Loucy (cell line): ENCODE measurements at regions not wholly inside any gene's neighbourhood (a gene's known extent, or its start where the extent isn't known, plus 50 kb on each side); places are given as distances from the start of the nearest gene placed in this dataset.
"Not testable (repeated sequence)": the region's sequence is repeated elsewhere in the genome, so short reads cannot be mapped to it uniquely, and the experiment has no call there.

Source experiments
- H2AFZ ChIP-seq: fragments of 200-600 bp; sonication (generic); 2 replicates; pipeline ENCODE4 v1.6.0; 2016; ENCODE audit warnings: antibody characterized with exemption, mild to moderate bottlenecking, low read length, moderate library complexity
- H3F3A ChIP-seq: fragments of 200-600 bp; 2 replicates; pipeline ENCODE4 v1.6.0; 2016; ENCODE audit warnings: antibody characterized with exemption, low read depth, mild to moderate bottlenecking
- H3K27me3 ChIP-seq: fragments of 200-600 bp; sonication (generic); 2 replicates; pipeline ENCODE4 v1.6.1; 2014; ENCODE audit warnings: low read length, mild to moderate bottlenecking; ENCODE audit not compliant: insufficient read depth, poor library complexity, severe bottlenecking
- H3K36me3 ChIP-seq: fragments of 200-600 bp; sonication (generic); 2 replicates; pipeline ENCODE4 v1.6.1; 2016; ENCODE audit warnings: low read length; ENCODE audit not compliant: insufficient read depth
- H3K4me1 ChIP-seq: fragments of 200-600 bp; sonication (generic); 2 replicates; pipeline ENCODE4 v1.5.1; 2014; ENCODE audit warnings: low read length, mild to moderate bottlenecking; ENCODE audit not compliant: insufficient read depth, poor library complexity, severe bottlenecking
- H3K4me2 ChIP-seq: fragments of 200-600 bp; sonication (generic); 2 replicates; pipeline ENCODE4 v1.6.0; 2014; ENCODE audit warnings: antibody characterized with exemption, low read length, low read depth, mild to moderate bottlenecking; ENCODE audit not compliant: poor library complexity, severe bottlenecking
- H3K4me3 ChIP-seq: fragments of 200-600 bp; sonication (generic); 2 replicates; pipeline ENCODE4 v1.5.1; 2014; ENCODE audit warnings: low read length, mild to moderate bottlenecking, mixed read lengths; ENCODE audit not compliant: poor library complexity, severe bottlenecking
- H3K79me2 ChIP-seq: fragments of 200-600 bp; sonication (generic); 2 replicates; pipeline ENCODE4 v1.6.1; 2014; ENCODE audit warnings: low read length; ENCODE audit not compliant: insufficient read depth
- H3K9ac ChIP-seq: fragments of 200-600 bp; sonication (generic); 2 replicates; pipeline ENCODE4 v1.6.0; 2014; ENCODE audit warnings: mild to moderate bottlenecking, low read depth, low read length, moderate library complexity; ENCODE audit not compliant: poor library complexity, severe bottlenecking
- H3K9me2 ChIP-seq: fragments of 200-600 bp; sonication (generic); replicated peaks from 2 replicates; pipeline ENCODE4 v1.6.1; 2016; ENCODE audit warnings: low read depth, low read length, mixed read lengths
- H3K9me3 ChIP-seq: fragments of 200-600 bp; sonication (generic); 2 replicates; pipeline ENCODE4 v1.6.1; 2014; ENCODE audit warnings: mild to moderate bottlenecking, antibody characterized with exemption, low read length, low read depth; ENCODE audit not compliant: insufficient read depth
- H4K20me1 ChIP-seq: fragments of 200-600 bp; sonication (generic); 2 replicates; pipeline ENCODE4 v1.6.0; 2014; ENCODE audit warnings: antibody characterized with exemption, low read length, mild to moderate bottlenecking; ENCODE audit not compliant: insufficient read depth, poor library complexity, severe bottlenecking
- EZH2phosphoT487 ChIP-seq: fragments of 200-600 bp; IDR thresholded peaks from 2 replicates; pipeline ENCODE4 v1.6.1; 2018; ENCODE audit warnings: antibody characterized with exemption, mild to moderate bottlenecking, moderate library complexity, borderline replicate concordance
- TF ChIP-seq, protein P1 (sequence below): fragments of 200-600 bp; sonication (generic); conservative IDR thresholded peaks from 2 replicates; pipeline ENCODE4 v1.5.1; 2014; ENCODE audit warnings: mild to moderate bottlenecking, antibody characterized with exemption, low read length

GRCh38 chr2:183837157-183837556 is 712.9 kb downstream of the NUP35 start:
- Histone ChIP-seq H3K36me3 (no peaks in the 10 kb centered on the region), H2AFZ (no peak overlapping the region), H3K4me3 (no peak overlapping the region), H3K4me2 (no peak overlapping the region), H4K20me1 (no peaks in the 10 kb centered on the region), H3K9me2 (no peaks in the 10 kb centered on the region), H3K9me3 (no peaks in the 10 kb centered on the region; the same call in 1 of the 2 replicates), H3K79me2 (no peaks in the 10 kb centered on the region), H3K9ac (no peak overlapping the region), H3K4me1 (no peaks in the 10 kb centered on the region), H3K27me3 (no peaks in the 10 kb centered on the region), H3F3A (no peaks in the 10 kb centered on the region)
- TF ChIP-seq, protein P1, sequence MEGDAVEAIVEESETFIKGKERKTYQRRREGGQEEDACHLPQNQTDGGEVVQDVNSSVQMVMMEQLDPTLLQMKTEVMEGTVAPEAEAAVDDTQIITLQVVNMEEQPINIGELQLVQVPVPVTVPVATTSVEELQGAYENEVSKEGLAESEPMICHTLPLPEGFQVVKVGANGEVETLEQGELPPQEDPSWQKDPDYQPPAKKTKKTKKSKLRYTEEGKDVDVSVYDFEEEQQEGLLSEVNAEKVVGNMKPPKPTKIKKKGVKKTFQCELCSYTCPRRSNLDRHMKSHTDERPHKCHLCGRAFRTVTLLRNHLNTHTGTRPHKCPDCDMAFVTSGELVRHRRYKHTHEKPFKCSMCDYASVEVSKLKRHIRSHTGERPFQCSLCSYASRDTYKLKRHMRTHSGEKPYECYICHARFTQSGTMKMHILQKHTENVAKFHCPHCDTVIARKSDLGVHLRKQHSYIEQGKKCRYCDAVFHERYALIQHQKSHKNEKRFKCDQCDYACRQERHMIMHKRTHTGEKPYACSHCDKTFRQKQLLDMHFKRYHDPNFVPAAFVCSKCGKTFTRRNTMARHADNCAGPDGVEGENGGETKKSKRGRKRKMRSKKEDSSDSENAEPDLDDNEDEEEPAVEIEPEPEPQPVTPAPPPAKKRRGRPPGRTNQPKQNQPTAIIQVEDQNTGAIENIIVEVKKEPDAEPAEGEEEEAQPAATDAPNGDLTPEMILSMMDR: no peak
- TF ChIP-seq EZH2phosphoT487: no peak

DNA sequence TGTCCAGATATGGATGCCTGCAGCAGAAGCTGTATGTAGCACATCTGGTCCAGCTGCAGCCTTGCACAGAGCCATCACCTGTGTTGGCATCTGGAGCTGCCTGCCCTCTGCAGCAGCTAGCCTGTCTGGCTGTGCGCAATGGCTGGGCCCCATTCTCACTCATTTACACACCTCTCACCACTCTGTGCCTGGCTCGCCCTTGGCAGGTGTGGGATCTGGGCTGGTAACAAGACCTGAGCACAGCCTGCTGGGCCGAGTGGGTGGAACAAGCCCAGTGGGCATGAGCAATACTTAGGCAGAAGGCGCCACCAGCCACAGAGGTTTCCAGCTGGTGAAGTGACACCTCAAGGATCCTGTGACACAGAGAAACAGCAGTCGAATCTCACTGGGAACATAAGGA is 714.1 kb downstream of the NUP35 start:
- H3K9ac ChIP-seq: no peak overlapping the region
- H3K9me3 ChIP-seq: no peaks in the 10 kb centered on the region; the same call in 1 of the 2 replicates
- no peaks in the 10 kb centered on the region for H3K36me3 ChIP-seq
- H2AFZ ChIP-seq: no peak overlapping the region
- H3K4me2 ChIP-seq: no peak overlapping the region
- H3K9me2 ChIP-seq: no peaks in the 10 kb centered on the region
- H3K4me3 ChIP-seq: no peak overlapping the region
- H3K79me2 ChIP-seq: no peaks in the 10 kb centered on the region
- H3K27me3 ChIP-seq: no peaks in the 10 kb centered on the region
- H3F3A ChIP-seq: no peaks in the 10 kb centered on the region
- TF ChIP-seq EZH2phosphoT487: no peak
- TF ChIP-seq, protein P1: no peak
- H3K4me1 ChIP-seq: no peaks in the 10 kb centered on the region
- no peaks in the 10 kb centered on the region for H4K20me1 ChIP-seq

GRCh38 chr2:183840061-183840584 is 715.9 kb downstream of the NUP35 start:
- no peak for TF ChIP-seq EZH2phosphoT487
- TF ChIP-seq, protein P1: no peak
- no peaks in the 10 kb centered on the region for H3K9me2 ChIP-seq

DNA sequence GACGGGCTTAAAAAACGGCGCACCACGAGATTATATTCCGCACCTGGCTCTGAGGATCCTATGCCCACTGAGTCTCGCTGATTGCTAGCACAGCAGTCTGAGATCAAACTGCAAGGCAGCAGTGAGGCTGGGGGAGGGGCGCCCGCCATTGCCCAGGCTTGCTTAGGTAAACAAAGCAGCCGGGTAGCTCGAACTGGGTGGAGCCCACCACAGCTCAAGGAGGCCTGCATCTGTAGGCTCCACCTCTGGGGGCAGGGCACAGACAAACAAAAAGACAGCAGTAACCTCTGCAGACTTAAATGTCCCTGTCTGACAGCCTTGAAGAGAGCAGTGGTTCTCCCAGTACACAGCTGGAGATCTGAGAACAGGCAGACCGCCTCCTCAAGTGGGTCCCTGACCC is 725.6 kb downstream of the NUP35 start:
- H3K36me3 ChIP-seq, H3K4me1 ChIP-seq, H2AFZ ChIP-seq, H3K4me2 ChIP-seq, H3K79me2 ChIP-seq, H3K9ac ChIP-seq, H3F3A ChIP-seq, H3K4me3 ChIP-seq, H4K20me1 ChIP-seq, H3K9me2 ChIP-seq, H3K27me3 ChIP-seq, H3K9me3 ChIP-seq: not testable (repeated sequence)

More at GRCh38 chr2:183840061-183840584, 715.9 kb downstream of the NUP35 start:
- Histone ChIP-seq H3F3A (no peaks in the 10 kb centered on the region), H3K9me3 (no peaks in the 10 kb centered on the region; the same call in 1 of the 2 replicates), H4K20me1 (no peaks in the 10 kb centered on the region), H3K9ac (no peak overlapping the region), H3K79me2 (no peaks in the 10 kb centered on the region), H3K36me3 (no peaks in the 10 kb centered on the region), H3K27me3 (no peaks in the 10 kb centered on the region), H3K4me2 (no peak overlapping the region), H2AFZ (no peak overlapping the region), H3K4me3 (no peak overlapping the region), H3K4me1 (no peaks in the 10 kb centered on the region)
